NCI-H146 (cell line): ENCODE measurements at regions not wholly inside any gene's neighbourhood (a gene's known extent, or its start where the extent isn't known, plus 50 kb on each side); places are given as distances from the start of the nearest gene placed in this dataset.
A peak's percentile ranks its signal among the peaks of the same experiment; 100 is the strongest.

Experiments used
- DNase-seq: peaks from one replicate; lab custom pipeline; 2025; lab: John Stamatoyannopoulos, UW

- DNase-seq: no peak
Measured at GRCh38 chr4:23401572-23401971, 488.3 kb downstream of the PPARGC1A start.

GRCh38 chr4:23392860-23393458, 496.9 kb downstream of the PPARGC1A start:
- DNase-seq: no peak

- no peak for DNase-seq
Measured at GRCh38 chr4:23390246-23390645, 499.6 kb downstream of the PPARGC1A start.

GRCh38 chr4:23388699-23389395, 501.0 kb downstream of the PPARGC1A start:
- DNase-seq: no peak

- no peak for DNase-seq
Measured at GRCh38 chr4:23388255-23388654, 501.6 kb downstream of the PPARGC1A start.

- no peak for DNase-seq
Measured at GRCh38 chr4:23384741-23385140, 505.1 kb downstream of the PPARGC1A start.

- no peak for DNase-seq
Measured at GRCh38 chr4:23382879-23383278, 507.0 kb downstream of the PPARGC1A start.

GRCh38 chr4:23374259-23374658, 515.6 kb downstream of the PPARGC1A start:
- no peak for DNase-seq

GRCh38 chr4:23373261-23373660, 516.6 kb downstream of the PPARGC1A start:
- no peak for DNase-seq

GRCh38 chr4:23371533-23371932, 518.3 kb downstream of the PPARGC1A start:
- DNase-seq: no peak

- peak; percentile 28 for DNase-seq
Measured at GRCh38 chr4:23369331-23369730, 520.5 kb downstream of the PPARGC1A start.

GRCh38 chr4:23368081-23368697, 521.7 kb downstream of the PPARGC1A start:
- peak; percentile 15 for DNase-seq

- DNase-seq: no peak
Measured at GRCh38 chr4:23366557-23366906, 523.3 kb downstream of the PPARGC1A start.

GRCh38 chr4:23365871-23366556, 523.8 kb downstream of the PPARGC1A start:
- no peak for DNase-seq

GRCh38 chr4:23365086-23365485, 524.8 kb downstream of the PPARGC1A start:
- no peak for DNase-seq

- no peak for DNase-seq
Measured at GRCh38 chr4:23364167-23364566, 525.7 kb downstream of the PPARGC1A start.

- no peak for DNase-seq
Measured at GRCh38 chr4:23361453-23361852, 528.4 kb downstream of the PPARGC1A start.

- DNase-seq: no peak
Measured at GRCh38 chr4:23360718-23361117, 529.1 kb downstream of the PPARGC1A start.

GRCh38 chr4:23355258-23355657, 534.6 kb downstream of the PPARGC1A start:
- DNase-seq: no peak

- no peak for DNase-seq
Measured at GRCh38 chr4:23353200-23353599, 536.6 kb downstream of the PPARGC1A start.

- no peak for DNase-seq
Measured at GRCh38 chr4:23348789-23349498, 540.9 kb downstream of the PPARGC1A start.

GRCh38 chr4:23337292-23337691, 552.6 kb downstream of the PPARGC1A start:
- DNase-seq: no peak
